GM20000 (cell line): ENCODE measurements at regions not wholly inside any gene's neighbourhood (a gene's known extent, or its start where the extent isn't known, plus 50 kb on each side); places are given as distances from the start of the nearest gene placed in this dataset.

Experiments used
- DNase-seq: peaks from one replicate; pipeline ENCODE4 v3.0.0; 2012; ENCODE audit warnings: low spot score
- TF ChIP-seq, protein P1 (sequence below): IDR thresholded peaks from 2 replicates; pipeline ENCODE4 v1.5.1; 2012; ENCODE audit warnings: mild to moderate bottlenecking, control low read depth; ENCODE audit errors: extremely low read depth, missing control alignments

- TF ChIP-seq, protein P1, sequence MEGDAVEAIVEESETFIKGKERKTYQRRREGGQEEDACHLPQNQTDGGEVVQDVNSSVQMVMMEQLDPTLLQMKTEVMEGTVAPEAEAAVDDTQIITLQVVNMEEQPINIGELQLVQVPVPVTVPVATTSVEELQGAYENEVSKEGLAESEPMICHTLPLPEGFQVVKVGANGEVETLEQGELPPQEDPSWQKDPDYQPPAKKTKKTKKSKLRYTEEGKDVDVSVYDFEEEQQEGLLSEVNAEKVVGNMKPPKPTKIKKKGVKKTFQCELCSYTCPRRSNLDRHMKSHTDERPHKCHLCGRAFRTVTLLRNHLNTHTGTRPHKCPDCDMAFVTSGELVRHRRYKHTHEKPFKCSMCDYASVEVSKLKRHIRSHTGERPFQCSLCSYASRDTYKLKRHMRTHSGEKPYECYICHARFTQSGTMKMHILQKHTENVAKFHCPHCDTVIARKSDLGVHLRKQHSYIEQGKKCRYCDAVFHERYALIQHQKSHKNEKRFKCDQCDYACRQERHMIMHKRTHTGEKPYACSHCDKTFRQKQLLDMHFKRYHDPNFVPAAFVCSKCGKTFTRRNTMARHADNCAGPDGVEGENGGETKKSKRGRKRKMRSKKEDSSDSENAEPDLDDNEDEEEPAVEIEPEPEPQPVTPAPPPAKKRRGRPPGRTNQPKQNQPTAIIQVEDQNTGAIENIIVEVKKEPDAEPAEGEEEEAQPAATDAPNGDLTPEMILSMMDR = no peak
- DNase-seq = no peak
Measured at GRCh38 chr4:125116431-125116830, 198.3 kb upstream of the FAT4 start.

DNA sequence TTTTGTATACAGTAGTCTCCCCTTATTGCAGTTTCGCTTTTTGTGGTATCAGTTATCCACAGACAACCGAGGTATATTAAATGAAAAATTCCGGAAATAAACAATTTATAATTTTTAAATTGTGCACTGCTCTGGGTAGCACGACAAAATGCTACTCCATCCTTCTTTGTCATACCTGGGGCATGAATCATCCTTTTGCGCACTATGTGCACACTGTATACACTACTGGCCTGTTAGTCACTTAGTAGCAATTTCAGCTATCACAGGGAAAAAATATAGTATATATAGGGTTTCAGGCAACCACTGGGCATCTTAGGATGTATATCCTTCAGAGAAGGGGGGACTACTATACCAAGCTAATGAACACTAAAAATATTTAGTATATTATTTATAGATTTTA lies 198.8 kb upstream of the FAT4 start:
- TF ChIP-seq, protein P1 = no peak
- no peak for DNase-seq

DNA sequence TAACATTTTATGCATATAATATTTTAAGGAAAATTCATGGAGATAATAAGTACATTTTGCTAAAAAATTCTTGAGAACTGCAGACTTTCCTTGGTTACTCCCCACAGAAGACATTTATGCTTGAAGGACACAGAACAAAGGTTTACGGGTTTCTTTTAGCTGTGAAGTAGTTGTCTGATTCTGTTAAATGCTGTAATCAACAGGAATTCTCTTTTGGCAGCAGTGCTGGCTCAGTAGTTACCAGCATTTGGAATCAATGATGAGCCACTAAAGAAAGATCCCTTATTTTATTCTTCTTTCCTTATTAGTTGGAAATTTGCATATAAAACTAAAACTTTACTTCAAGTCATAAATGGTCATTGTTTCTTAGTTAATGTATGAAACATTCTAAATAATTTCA lies 199.3 kb upstream of the FAT4 start:
- DNase-seq = no peak
- TF ChIP-seq, protein P1 = no peak

DNA sequence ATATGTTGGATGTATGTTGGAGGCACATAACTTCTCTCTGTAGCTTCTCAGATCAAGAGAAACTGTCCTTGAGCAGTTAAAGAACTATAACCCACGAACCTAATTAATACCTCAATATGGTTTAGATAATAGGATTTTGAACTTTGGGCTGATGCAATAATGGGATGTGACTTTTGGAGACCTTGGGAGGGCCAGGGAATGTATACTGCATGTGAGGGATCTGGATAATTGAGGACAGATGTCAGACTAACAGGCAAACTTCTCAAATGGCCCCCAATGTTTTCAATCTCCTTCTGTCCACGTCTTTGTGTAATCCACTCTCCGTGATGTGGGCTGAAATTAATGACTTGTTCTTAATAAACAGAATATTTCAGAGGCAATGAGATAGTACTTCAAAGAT lies 202.2 kb upstream of the FAT4 start:
- TF ChIP-seq, protein P1 = no peak

DNA sequence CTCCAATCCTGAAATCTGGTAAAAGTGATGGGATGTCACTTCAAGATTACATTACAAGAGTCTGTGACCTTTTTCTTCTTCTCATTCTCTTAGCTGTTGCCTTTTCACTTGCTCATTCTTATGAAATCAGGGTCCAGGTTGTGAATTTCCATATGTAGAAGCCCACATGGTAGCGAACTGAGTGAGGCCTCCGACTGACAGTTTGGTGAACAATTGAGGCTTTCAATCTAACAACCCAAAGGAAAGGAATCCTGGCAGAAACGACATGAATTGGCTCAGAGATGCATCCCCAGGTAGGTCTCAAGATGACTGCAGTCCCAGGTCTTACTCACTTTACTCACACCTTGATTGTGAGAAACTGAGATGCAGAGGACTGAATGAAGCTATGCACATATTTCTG lies 203.4 kb upstream of the FAT4 start:
- no peak for DNase-seq

More for the DNA sequence above, 202.2 kb upstream of the FAT4 start:
- no peak for DNase-seq

GRCh38 chr4:125105561-125105960 lies 209.2 kb upstream of the FAT4 start:
- no peak for DNase-seq
- TF ChIP-seq, protein P1 = no peak

More for the DNA sequence above, 203.4 kb upstream of the FAT4 start:
- TF ChIP-seq, protein P1 = no peak

DNA sequence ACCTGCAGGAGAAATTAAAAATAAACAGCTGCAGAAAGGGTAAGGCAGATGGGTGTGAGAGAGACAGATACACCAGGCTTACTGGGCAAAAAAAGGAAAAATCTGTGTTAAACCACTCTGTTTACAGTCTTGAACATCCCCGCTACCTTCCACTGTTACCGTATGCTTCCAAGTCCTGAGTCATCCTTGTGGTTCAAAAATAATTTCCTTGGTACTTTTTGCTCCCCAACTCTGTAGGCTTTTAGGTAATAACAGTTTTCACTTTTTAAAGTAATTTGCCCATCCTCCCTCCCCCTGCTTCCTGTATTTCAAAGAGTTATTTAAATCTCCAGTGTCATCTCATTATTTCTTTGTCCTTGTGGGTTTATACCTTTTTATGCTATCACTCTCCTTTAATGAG lies 210.1 kb upstream of the FAT4 start:
- TF ChIP-seq, protein P1 = no peak
- DNase-seq = no peak
